GDM1 (cell line): ENCODE measurements at regions not wholly inside any gene's neighbourhood (a gene's known extent, or its start where the extent isn't known, plus 50 kb on each side); places are given as distances from the start of the nearest gene placed in this dataset.

Source experiments
- DNase-seq: peaks from one replicate; lab custom pipeline; 2025; lab: John Stamatoyannopoulos, UW

- no peak for DNase-seq
Measured at GRCh38 chr13:39159846-39160370, 121.7 kb downstream of the NHLRC3 start.

GRCh38 chr13:39167018-39167417 lies 128.8 kb downstream of the NHLRC3 start:
- DNase-seq = no peak

- no peak for DNase-seq
Measured at GRCh38 chr13:39170711-39171110, 132.5 kb downstream of the NHLRC3 start.

- DNase-seq = no peak
Measured at GRCh38 chr13:39185326-39185725, 147.1 kb downstream of the NHLRC3 start.

GRCh38 chr13:39186205-39186875 lies 148.1 kb downstream of the NHLRC3 start:
- no peak for DNase-seq

GRCh38 chr13:39189778-39190177 lies 151.5 kb downstream of the NHLRC3 start:
- DNase-seq = no peak

GRCh38 chr13:39196965-39197646 lies 158.8 kb downstream of the NHLRC3 start:
- no peak for DNase-seq

- DNase-seq = no peak
Measured at GRCh38 chr13:39197647-39198007, 159.4 kb downstream of the NHLRC3 start.

DNA sequence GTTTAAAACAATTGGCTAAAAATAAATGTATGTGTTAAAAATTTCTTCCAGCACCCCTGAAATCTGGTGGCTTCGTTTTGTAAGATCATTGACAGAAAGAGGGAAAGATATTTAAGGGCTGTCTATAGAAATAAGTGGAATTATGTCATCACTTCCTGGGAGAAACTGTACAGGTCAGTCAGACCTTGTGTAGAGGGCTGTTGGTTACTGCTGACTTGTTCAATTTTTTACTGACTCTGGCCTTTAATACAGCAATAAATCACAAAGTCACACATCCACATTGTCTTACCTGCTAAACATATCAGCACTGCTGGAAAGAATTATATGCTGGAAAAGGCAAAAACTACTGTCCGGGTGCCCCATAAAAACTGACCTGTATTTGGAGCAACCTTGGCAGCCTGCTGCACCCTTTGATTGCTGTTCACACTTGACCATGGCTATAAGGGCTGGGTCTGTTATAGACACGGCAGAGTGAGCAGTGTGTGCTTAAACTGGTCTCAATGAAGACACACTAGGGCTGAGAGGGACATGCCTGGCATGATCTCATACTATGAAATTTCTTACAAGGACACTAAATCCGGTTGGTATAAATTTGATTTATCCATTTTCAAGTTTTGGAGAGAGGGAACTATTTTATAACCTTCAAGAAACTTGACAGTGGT lies 162.1 kb downstream of the NHLRC3 start:
- DNase-seq = no peak

- DNase-seq = no peak
Measured at GRCh38 chr13:39201180-39201579, 162.9 kb downstream of the NHLRC3 start.

- DNase-seq = no peak
Measured at GRCh38 chr13:39202746-39203145, 164.5 kb downstream of the NHLRC3 start.

DNA sequence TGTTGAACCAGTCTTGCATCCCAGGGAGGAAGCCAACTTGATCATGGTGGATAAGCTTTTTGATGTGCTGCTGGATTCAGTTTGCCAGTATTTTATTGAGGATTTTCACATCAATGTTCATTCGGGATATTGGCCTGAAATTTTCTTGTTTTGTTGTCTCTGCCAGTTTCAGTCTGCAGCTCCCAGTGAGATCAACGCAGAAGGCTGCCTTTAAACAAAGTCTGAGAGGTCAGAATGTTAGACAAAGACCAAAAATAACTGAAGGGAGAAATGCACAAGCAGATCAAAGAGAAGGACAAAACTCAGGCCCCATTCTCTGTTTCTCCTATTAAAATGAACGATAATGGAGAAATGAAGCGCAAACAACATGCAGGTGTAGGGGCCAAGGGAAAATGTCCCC lies 170.4 kb downstream of the NHLRC3 start:
- DNase-seq = no peak

- DNase-seq = no peak
Measured at GRCh38 chr13:39209731-39210531, 171.7 kb downstream of the NHLRC3 start.

DNA sequence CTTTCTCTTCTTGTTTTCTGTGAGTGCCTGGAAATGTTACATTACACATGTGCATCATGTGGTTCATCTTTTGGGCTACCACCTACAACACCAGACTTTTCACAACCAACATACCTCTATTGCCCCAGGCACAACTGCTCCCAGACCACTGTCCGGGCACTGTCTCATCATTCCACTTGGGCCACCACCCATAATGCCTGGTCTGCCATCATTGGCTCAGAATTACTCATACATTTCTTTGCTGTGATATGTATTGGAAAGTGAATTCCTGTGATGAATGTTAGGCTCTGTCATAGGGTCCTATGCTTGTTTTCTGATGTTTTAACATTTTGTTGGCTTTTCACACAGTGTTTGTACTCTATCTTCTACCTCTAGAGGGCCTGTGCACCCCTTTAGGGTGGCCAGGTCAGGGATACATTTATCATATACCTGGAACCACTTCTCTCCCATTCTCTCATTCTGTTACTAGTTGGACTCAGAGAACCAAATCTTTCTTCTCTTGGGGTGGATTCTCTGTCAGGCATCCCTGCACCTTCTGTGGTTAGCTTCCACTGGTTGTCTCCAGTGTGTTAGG lies 172.8 kb downstream of the NHLRC3 start:
- DNase-seq = no peak

DNA sequence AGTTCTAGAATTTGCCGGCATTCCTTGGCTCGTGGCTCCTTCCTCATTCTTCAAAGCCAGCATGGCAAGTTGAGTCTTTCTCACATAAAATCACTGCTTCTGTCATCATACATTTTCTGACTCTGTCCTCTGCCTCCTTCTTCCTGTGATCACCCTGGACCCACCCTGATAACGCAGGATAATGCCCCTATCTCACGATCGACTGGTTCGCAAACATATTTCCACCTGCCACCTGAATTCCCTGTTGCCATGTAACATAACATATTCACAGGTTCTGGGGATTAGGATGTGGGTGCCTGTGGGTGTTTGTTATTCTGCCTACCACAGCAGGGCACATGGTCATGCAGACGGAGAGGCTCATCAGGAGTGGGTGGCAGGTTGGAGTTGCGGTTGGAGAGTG lies 177.7 kb downstream of the NHLRC3 start:
- DNase-seq = no peak

GRCh38 chr13:39217471-39217870 lies 179.2 kb downstream of the NHLRC3 start:
- DNase-seq = no peak

DNA sequence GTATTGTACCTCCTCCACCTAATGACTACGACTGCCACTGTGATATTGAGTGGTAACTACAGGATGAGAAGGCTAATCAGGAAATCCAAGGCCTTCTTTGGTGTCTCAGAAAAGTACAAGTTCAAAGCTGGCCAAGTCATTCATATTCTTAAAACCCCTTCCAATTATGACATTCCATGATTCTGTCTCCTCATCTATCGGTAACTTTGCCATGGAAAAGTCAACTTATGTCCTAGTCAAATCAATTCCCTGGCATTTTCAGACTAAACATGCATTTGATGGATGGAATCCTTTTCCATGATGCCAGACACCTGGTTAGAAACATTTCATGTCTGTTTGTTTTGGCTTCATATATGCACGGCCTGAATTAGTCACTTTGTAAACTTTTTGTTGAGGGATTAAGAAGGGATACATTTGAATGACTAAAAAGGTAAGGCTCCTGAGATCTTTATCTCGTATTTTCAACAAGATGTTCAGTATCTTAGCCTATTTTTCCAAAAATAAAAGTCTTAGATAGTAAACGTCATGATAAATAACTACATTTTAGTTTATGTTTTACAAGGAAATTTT lies 186.5 kb downstream of the NHLRC3 start:
- DNase-seq = no peak

GRCh38 chr13:39225860-39226259 lies 187.6 kb downstream of the NHLRC3 start:
- no peak for DNase-seq

DNA sequence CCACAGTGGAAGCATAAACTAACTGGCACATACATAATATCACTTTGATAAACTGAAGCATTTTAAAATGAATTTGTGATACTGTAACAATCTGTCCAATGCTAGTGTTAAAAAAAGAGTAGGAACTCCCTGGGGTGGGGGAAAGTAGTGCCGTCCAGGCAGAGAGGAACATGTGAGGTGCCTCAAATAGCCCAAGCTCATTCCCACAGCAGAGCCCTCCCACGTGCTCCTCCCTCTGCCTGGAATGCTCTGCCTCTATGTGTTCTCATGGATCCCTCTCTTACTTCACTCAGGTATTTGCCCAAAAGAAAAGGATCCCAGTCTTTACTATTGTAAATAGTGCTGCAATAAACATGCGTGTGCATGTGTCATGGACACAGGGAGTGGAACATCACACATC lies 188.1 kb downstream of the NHLRC3 start:
- DNase-seq = no peak

- DNase-seq = no peak
Measured at GRCh38 chr13:39232401-39232980, 194.2 kb downstream of the NHLRC3 start.

DNA sequence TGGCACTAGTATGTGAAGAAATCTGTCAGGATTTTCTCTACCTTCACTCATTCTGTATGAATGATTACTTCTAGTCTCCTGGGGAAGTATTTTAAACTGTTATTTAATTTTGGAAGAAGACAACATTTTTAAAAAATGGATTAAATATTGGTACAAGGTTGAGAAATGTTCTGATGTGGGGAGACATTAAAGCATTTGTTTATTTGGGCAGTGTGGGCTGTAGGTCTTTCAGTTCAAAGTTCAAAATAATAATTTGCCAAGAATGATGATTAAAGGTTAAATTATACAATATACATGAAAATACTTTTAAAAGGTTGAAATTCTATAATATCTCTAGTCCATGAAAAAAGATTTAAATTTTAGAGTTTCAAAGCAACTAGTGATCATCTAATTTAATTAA lies 194.7 kb downstream of the NHLRC3 start:
- no peak for DNase-seq
